ENCODE measurements at regions not wholly inside any gene's neighbourhood (a gene's known extent, or its start where the extent isn't known, plus 50 kb on each side); places are given as distances from the start of the nearest gene placed in this dataset.

GRCh38 chr11:81005595-81005994 is 1564.8 kb upstream of the TENM4 start:
- TF ChIP-seq ESRRG (CRISPR knock-in tag; IDR thresholded peaks at IDR 0.05) (no peak), OSR1 (CRISPR knock-in tag; IDR thresholded peaks at IDR 0.05) (no peak), ARNTL (CRISPR knock-in tag; IDR thresholded peaks at IDR 0.05; ENCODE audit: borderline replicate concordance, low read depth) (no peak)

Measured in SK-N-SH treated with all-trans-retinoic acid at 6 μM for 48 hours (cell line).